Activated CD8-positive, alpha-beta T cell treated with anti-CD3 and anti-CD28 coated beads, Interleukin-2, amount 10 ng/mL, durations not matched to agents 7 days and 5 days (primary cell): ENCODE measurements at regions not wholly inside any gene's neighbourhood (a gene's known extent, or its start where the extent isn't known, plus 50 kb on each side); places are given as distances from the start of the nearest gene placed in this dataset.

ENCODE experiments used
- ATAC-seq: fragments of 150-1000 bp; cut with Tn5 transposase; one replicate; pipeline ENCODE4 v1.10.0; 2021; ENCODE audit warnings: moderate library complexity
- CTCF ChIA-PET: fragments of 350-600 bp; sonication (Branson Sonifier 250); formaldehyde crosslinking; loops from one replicate; lab custom pipeline; 2021; ENCODE audit warnings: antibody characterized with exemption; lab: Charles Lee
- POLR2A ChIA-PET: fragments of 350-600 bp; sonication (Branson Sonifier 250); formaldehyde crosslinking; loops from one replicate; lab custom pipeline; 2021; ENCODE audit warnings: antibody characterized with exemption; lab: Charles Lee
- DNase-seq: peaks from one replicate; pipeline ENCODE4 v3.0.0-alpha.2; 2020
- H3K27ac Mint-ChIP-seq: one replicate; pipeline ENCODE4 v1.8.0; 2021; ENCODE audit warnings: mild to moderate bottlenecking, mixed read lengths
- H3K27me3 Mint-ChIP-seq: one replicate; pipeline ENCODE4 v1.8.0; 2021; ENCODE audit warnings: low read depth, mixed read lengths
- H3K36me3 Mint-ChIP-seq: one replicate; pipeline ENCODE4 v1.8.0; 2021; ENCODE audit warnings: low read depth, mixed read lengths
- H3K4me1 Mint-ChIP-seq: one replicate; pipeline ENCODE4 v1.8.0; 2021; ENCODE audit warnings: low read depth, mixed read lengths
- H3K4me3 Mint-ChIP-seq: one replicate; pipeline ENCODE4 v1.8.0; 2021; ENCODE audit warnings: mild to moderate bottlenecking, mixed read lengths
- H3K9me3 Mint-ChIP-seq: one replicate; pipeline ENCODE4 v1.8.0; 2022; ENCODE audit warnings: mixed read lengths; ENCODE audit not compliant: insufficient read depth

DNA sequence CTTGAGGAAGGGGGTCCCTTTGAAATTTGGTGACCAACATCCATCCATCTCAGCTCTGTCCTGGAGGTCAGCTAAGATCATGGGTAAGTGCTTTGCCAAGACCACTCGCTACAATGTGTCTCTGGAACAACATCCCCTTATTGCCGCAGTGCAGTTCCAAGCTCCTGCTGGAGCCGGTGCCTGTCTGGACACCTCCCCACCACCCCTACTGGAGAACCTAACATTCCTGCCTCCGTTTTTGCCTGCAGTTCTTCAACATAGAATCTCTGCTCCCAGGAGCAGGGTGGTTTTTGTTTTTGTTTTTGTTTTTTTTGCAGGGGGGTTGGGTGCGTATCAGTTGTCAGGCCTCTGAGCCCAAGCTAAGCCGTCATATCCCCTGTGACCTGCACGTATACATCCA, 51.2 kb upstream of the FXYD4 start:
- H3K4me1 Mint-ChIP-seq = peaks cover 40% of the 10 kb centered on the region
- H3K36me3 Mint-ChIP-seq = no peaks in the 10 kb centered on the region
- H3K9me3 Mint-ChIP-seq = no peaks in the 10 kb centered on the region
- H3K4me3 Mint-ChIP-seq = no peak overlapping the region
- POLR2A ChIA-PET = no interaction called here
- H3K27ac Mint-ChIP-seq = no peak overlapping the region
- CTCF ChIA-PET = interaction anchor here (1.8 to 2.1 kb wide), 2 partner anchors 14 to 28 kb away, joined by 5 to 6 read pairs; no protein-coding TSS in a partner anchor
- ATAC-seq = no peak
- no peak for DNase-seq
- H3K27me3 Mint-ChIP-seq = peaks cover 15% of the 10 kb centered on the region

DNA sequence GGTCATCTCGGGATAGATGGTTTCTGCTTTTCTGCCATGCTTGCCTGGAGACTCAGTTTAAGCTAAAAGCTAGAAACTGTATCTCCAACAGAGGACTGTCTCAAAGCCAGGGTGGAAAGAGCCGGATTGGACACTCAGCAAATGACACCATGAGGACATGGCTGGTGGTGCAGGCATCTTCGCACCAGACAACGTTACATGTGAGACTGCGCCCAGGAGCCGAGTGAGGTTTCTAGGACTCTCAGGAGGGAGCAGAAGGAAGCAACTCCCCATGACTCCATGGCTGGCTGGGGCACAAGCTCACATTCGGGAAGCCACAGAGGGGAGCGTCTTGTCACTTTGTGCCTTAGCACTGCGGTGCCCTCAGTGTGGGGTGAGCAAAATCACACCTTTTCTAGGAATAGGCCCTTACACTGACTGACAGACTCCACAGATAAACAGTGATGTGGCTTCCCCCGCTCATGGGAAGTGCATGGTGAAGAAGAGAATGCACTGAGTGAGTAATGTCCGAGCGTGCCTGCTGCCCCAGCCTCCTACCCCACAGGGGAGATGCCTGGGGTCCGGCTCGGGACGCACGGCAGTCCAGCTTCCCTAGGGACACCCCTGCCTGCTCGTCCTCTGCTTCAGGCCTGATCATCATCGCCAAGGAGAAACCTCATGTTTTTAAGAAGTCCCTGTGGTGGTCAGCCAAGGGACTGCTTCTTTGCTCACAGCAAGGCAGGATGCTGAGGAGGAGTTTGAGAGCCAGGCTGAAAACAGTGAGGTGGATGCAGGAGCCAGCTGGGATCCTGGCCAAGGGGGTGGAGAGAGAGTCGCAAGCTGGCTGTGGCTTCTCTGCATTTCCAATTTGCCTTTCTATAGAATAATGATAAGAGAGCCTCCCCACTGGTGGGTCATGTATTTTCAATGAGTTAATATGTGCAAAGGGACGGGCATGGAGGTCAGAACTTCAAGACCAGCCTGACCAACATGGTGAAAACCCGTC, 52.2 kb upstream of the FXYD4 start:
- POLR2A ChIA-PET = no interaction called here
- no peaks in the 10 kb centered on the region for H3K36me3 Mint-ChIP-seq
- DNase-seq (no peak), ATAC-seq (no peak)
- no peaks in the 10 kb centered on the region for H3K9me3 Mint-ChIP-seq
- H3K27ac Mint-ChIP-seq = no peak overlapping the region
- peaks cover 40% of the 10 kb centered on the region for H3K4me1 Mint-ChIP-seq
- CTCF ChIA-PET = interaction anchor here (0.5 to 2.1 kb wide), 7 partner anchors 13 to 144 kb away, joined by 3 to 6 read pairs (median 4); no protein-coding TSS in a partner anchor
- H3K4me3 Mint-ChIP-seq = no peak overlapping the region
- H3K27me3 Mint-ChIP-seq = peaks cover 15% of the 10 kb centered on the region

DNA sequence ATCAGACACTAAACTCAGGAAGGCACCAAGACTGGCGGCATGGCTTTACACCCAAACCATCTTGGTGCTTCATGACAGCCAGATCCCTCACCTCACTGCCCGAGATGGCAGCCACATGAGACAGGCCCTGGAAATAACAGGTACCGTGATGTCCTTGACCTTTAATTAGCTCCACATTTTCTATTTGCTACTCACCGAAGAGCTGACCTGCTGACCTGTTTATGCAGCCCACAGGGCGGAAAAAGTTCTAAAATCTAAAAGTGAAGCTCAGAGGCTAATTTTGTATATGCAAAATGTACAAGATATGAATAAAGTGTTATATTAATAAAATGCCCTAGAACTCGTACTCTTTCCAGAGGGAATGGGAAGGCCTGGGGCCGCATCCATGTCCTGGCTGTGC, 51.6 kb upstream of the RASGEF1A start:
- peak overlapping the region; percentile 61 for H3K27ac Mint-ChIP-seq
- DNase-seq = no peak
- no peaks in the 10 kb centered on the region for H3K9me3 Mint-ChIP-seq
- H3K36me3 Mint-ChIP-seq = no peaks in the 10 kb centered on the region
- no peak overlapping the region for H3K4me3 Mint-ChIP-seq
- ChIA-PET POLR2A (no interaction called here), CTCF (interaction anchor here (1.1 to 2.1 kb wide), 6 partner anchors 12 to 30 kb away, joined by 3 to 6 read pairs (median 4); no protein-coding TSS in a partner anchor)
- no peak for ATAC-seq
- H3K4me1 Mint-ChIP-seq = peaks cover 40% of the 10 kb centered on the region
- peaks cover 15% of the 10 kb centered on the region for H3K27me3 Mint-ChIP-seq

DNA sequence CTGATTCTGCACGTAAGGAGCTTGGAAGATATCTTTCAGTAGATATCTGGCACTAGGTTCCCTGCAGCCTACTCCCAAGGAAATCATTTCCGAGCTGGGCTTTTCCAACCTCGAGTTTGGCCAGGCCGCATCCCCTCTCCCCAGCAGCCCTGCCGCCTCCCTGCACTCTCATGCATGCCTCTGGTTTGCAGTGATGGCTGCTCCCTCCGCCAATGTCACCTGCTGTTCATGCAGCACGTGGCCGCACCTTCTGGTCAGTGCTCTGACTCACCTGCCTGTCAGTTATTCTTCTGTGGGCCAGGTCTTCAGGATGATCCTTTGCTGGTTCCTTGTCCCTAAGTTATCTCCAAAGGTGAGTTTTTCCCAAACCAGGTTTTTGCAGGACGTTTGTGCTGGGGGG, 50.6 kb upstream of the RASGEF1A start:
- no peak for DNase-seq
- Mint-ChIP-seq H3K4me3 (no peak overlapping the region), H3K27me3 (peaks cover 20% of the 10 kb centered on the region), H3K9me3 (no peaks in the 10 kb centered on the region), H3K4me1 (peaks cover 29% of the 10 kb centered on the region), H3K36me3 (no peaks in the 10 kb centered on the region), H3K27ac (no peak overlapping the region)
- no peak for ATAC-seq
- ChIA-PET CTCF (no interaction called here), POLR2A (no interaction called here)

DNA sequence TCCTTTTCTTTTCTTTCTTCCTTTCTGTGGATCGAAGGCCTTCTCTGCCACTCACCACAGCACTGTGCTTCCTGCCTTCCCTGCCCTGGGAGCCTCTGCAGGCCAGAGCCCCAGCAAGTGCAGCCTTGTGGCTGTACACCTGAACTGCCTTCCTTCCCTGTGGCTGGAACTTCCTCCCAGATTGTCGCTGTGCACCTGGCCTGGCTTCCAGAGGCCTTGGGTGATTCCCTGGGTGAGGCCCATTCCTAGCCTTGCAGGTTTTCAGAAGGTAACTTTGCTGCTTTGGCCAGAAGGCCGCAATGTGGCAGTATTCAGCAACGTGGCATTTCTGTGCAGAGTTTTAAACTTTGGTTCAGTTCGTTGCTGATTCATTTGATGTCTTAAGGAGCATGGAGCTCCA, 50.1 kb upstream of the RASGEF1A start:
- Mint-ChIP-seq H3K4me3 (no peak overlapping the region), H3K9me3 (no peaks in the 10 kb centered on the region), H3K27ac (peak overlapping the region; percentile 67), H3K36me3 (no peaks in the 10 kb centered on the region), H3K27me3 (peaks cover 18% of the 10 kb centered on the region), H3K4me1 (peaks cover 28% of the 10 kb centered on the region)
- POLR2A ChIA-PET = no interaction called here
- DNase-seq (no peak), ATAC-seq (no peak)
- CTCF ChIA-PET = no interaction called here
